ENCODE measurements at regions not wholly inside any gene's neighbourhood (a gene's known extent, or its start where the extent isn't known, plus 50 kb on each side); places are given as distances from the start of the nearest gene placed in this dataset. TPM values are rescaled to one million over a fixed set of nuclear protein-coding genes. Genes with fewer than 3 reads are reported as not detected.

Small RNAs in the stretch of these regions (microRNA-seq; reads per million reads assigned to microRNA genes)
- gene MIR6082 (ENCODE audit: borderline microRNAs expressed), result not detected

Small RNAs in the stretch of these regions (small RNA-seq; reads per million reads assigned to genes)
- gene AC097486.1 (not detected), gene MIR6082 (not detected), gene RNU6ATAC13P (not detected)

All from K562 (cell line).